Activated CD8-positive, alpha-beta memory T cell treated with anti-CD3 and anti-CD28 coated beads for 36 hours (primary cell): ENCODE measurements at regions not wholly inside any gene's neighbourhood (a gene's known extent, or its start where the extent isn't known, plus 50 kb on each side); places are given as distances from the start of the nearest gene placed in this dataset.
"Not testable (repeated sequence)": the region's sequence is repeated elsewhere in the genome, so short reads cannot be mapped to it uniquely, and the experiment has no call there.

Experiments
- CTCF ChIA-PET: fragments of 350-600 bp; sonication (Branson Sonifier 250); formaldehyde crosslinking; loops from one replicate; lab custom pipeline; 2021; ENCODE audit warnings: antibody characterized with exemption; lab: Charles Lee
- POLR2A ChIA-PET: fragments of 350-600 bp; sonication (Branson Sonifier 250); formaldehyde crosslinking; loops from one replicate; lab custom pipeline; 2021; ENCODE audit warnings: antibody characterized with exemption; lab: Charles Lee

GRCh38 chr7:24115661-24116060 lies 168.3 kb upstream of the NPY start:
- CTCF ChIA-PET, result no interaction called here
- POLR2A ChIA-PET, result no interaction called here

- POLR2A ChIA-PET, CTCF ChIA-PET: not testable (repeated sequence)
These were observed 166.0 kb upstream of the NPY start for GRCh38 chr7:24117903-24118499.

GRCh38 chr7:24119852-24120251 lies 164.1 kb upstream of the NPY start:
- ChIA-PET CTCF (no interaction called here), POLR2A (no interaction called here)

GRCh38 chr7:24123076-24123475 lies 160.9 kb upstream of the NPY start:
- ChIA-PET POLR2A (no interaction called here), CTCF (no interaction called here)

- POLR2A ChIA-PET, result no interaction called here
- CTCF ChIA-PET, result interaction anchor here (0.7 kb wide), 1 partner anchor 85 kb away, joined by 3 read pairs; no protein-coding TSS in a partner anchor
These were observed 158.2 kb upstream of the NPY start for GRCh38 chr7:24125765-24126164.

GRCh38 chr7:24127930-24128329 lies 156.1 kb upstream of the NPY start:
- CTCF ChIA-PET, result no interaction called here
- POLR2A ChIA-PET, result no interaction called here

GRCh38 chr7:24129597-24129996 lies 154.4 kb upstream of the NPY start:
- ChIA-PET POLR2A (no interaction called here), CTCF (no interaction called here)

GRCh38 chr7:24130631-24131030 lies 153.4 kb upstream of the NPY start:
- ChIA-PET CTCF (no interaction called here), POLR2A (no interaction called here)

- ChIA-PET CTCF (no interaction called here), POLR2A (no interaction called here)
These were observed 150.3 kb upstream of the NPY start for GRCh38 chr7:24133691-24134090.

- ChIA-PET CTCF (no interaction called here), POLR2A (no interaction called here)
These were observed 149.5 kb upstream of the NPY start for GRCh38 chr7:24134535-24134934.

- POLR2A ChIA-PET, result no interaction called here
- CTCF ChIA-PET, result no interaction called here
These were observed 148.8 kb upstream of the NPY start for GRCh38 chr7:24135003-24135817.

- ChIA-PET POLR2A (no interaction called here), CTCF (no interaction called here)
These were observed 146.7 kb upstream of the NPY start for GRCh38 chr7:24137338-24137737.

GRCh38 chr7:24138343-24138742 lies 145.6 kb upstream of the NPY start:
- POLR2A ChIA-PET, result no interaction called here
- CTCF ChIA-PET, result no interaction called here

GRCh38 chr7:24140001-24140400 lies 144.0 kb upstream of the NPY start:
- ChIA-PET CTCF (no interaction called here), POLR2A (interaction anchor here (0.6 kb wide), 1 partner anchor 1070 kb away, joined by 4 read pairs; no protein-coding TSS in a partner anchor)

- CTCF ChIA-PET, result no interaction called here
These were observed 142.0 kb upstream of the NPY start for GRCh38 chr7:24141874-24142509.

GRCh38 chr7:24143547-24143946 lies 140.4 kb upstream of the NPY start:
- ChIA-PET POLR2A (no interaction called here), CTCF (no interaction called here)

More at GRCh38 chr7:24141874-24142509, 142.0 kb upstream of the NPY start:
- POLR2A ChIA-PET, result no interaction called here

- POLR2A ChIA-PET, result no interaction called here
- CTCF ChIA-PET, result no interaction called here
These were observed 132.0 kb upstream of the NPY start for GRCh38 chr7:24151944-24152343.

- ChIA-PET CTCF (no interaction called here), POLR2A (no interaction called here)
These were observed 131.6 kb upstream of the NPY start for GRCh38 chr7:24152356-24152755.

- ChIA-PET POLR2A (no interaction called here), CTCF (no interaction called here)
These were observed 131.0 kb upstream of the NPY start for GRCh38 chr7:24152877-24153472.

- POLR2A ChIA-PET, result no interaction called here
These were observed 126.3 kb upstream of the NPY start for GRCh38 chr7:24157666-24158065.

More at GRCh38 chr7:24157666-24158065, 126.3 kb upstream of the NPY start:
- CTCF ChIA-PET, result interaction anchor here (1.0 kb wide), 1 partner anchor 43 kb away, joined by 3 read pairs; no protein-coding TSS in a partner anchor
